ENCODE measurements at regions not wholly inside any gene's neighbourhood (a gene's known extent, or its start where the extent isn't known, plus 50 kb on each side); places are given as distances from the start of the nearest gene placed in this dataset.
A peak's percentile ranks its signal among the peaks of the same experiment; 100 is the strongest.
"Not testable (repeated sequence)": the region's sequence is repeated elsewhere in the genome, so short reads cannot be mapped to it uniquely, and the experiment has no call there.

GRCh38 chrX:142661696-142662095 is 364.0 kb upstream of the SPANXN4 start:
- TF ChIP-seq, protein P1, sequence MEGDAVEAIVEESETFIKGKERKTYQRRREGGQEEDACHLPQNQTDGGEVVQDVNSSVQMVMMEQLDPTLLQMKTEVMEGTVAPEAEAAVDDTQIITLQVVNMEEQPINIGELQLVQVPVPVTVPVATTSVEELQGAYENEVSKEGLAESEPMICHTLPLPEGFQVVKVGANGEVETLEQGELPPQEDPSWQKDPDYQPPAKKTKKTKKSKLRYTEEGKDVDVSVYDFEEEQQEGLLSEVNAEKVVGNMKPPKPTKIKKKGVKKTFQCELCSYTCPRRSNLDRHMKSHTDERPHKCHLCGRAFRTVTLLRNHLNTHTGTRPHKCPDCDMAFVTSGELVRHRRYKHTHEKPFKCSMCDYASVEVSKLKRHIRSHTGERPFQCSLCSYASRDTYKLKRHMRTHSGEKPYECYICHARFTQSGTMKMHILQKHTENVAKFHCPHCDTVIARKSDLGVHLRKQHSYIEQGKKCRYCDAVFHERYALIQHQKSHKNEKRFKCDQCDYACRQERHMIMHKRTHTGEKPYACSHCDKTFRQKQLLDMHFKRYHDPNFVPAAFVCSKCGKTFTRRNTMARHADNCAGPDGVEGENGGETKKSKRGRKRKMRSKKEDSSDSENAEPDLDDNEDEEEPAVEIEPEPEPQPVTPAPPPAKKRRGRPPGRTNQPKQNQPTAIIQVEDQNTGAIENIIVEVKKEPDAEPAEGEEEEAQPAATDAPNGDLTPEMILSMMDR (conservative IDR thresholded peaks at IDR 0.05) = no peak
- H3K9me3 Mint-ChIP-seq = peaks cover 11% of the 10 kb centered on the region
- no peaks in the 10 kb centered on the region for H3K4me1 Mint-ChIP-seq

GRCh38 chrX:142655507-142655906 is 370.2 kb upstream of the SPANXN4 start:
- H3K4me1 Mint-ChIP-seq = no peaks in the 10 kb centered on the region
- H3K9me3 Mint-ChIP-seq = no peaks in the 10 kb centered on the region
- H3K36me3 Mint-ChIP-seq (ENCODE audit: low read depth) = no peaks in the 10 kb centered on the region
- TF ChIP-seq, protein P1 (conservative IDR thresholded peaks at IDR 0.05) = no peak
- no peak for DNase-seq (ENCODE audit: low read depth, low spot score)
- no peak overlapping the region for H3K27ac Mint-ChIP-seq (ENCODE audit: unreplicated experiment)
- H3K4me3 Mint-ChIP-seq = no peak overlapping the region
- H3K27me3 Mint-ChIP-seq (ENCODE audit: low read depth) = no peaks in the 10 kb centered on the region

More at GRCh38 chrX:142661696-142662095, 364.0 kb upstream of the SPANXN4 start:
- Mint-ChIP-seq H3K27ac (ENCODE audit: unreplicated experiment) (no peak overlapping the region), H3K4me3 (no peak overlapping the region), H3K27me3 (ENCODE audit: low read depth) (no peaks in the 10 kb centered on the region), H3K36me3 (ENCODE audit: low read depth) (peaks cover 4% of the 10 kb centered on the region)
- DNase-seq (ENCODE audit: low read depth, low spot score) = no peak

GRCh38 chrX:142637206-142637605 is 388.5 kb upstream of the SPANXN4 start:
- Mint-ChIP-seq H3K4me3 (no peak overlapping the region), H3K4me1 (no peaks in the 10 kb centered on the region), H3K27me3 (ENCODE audit: low read depth) (no peaks in the 10 kb centered on the region), H3K27ac (ENCODE audit: unreplicated experiment) (no peak overlapping the region), H3K36me3 (ENCODE audit: low read depth) (no peaks in the 10 kb centered on the region), H3K9me3 (peaks cover 2% of the 10 kb centered on the region)
- TF ChIP-seq, protein P1 (conservative IDR thresholded peaks at IDR 0.05) = no peak
- no peak for DNase-seq (ENCODE audit: low read depth, low spot score)

DNA sequence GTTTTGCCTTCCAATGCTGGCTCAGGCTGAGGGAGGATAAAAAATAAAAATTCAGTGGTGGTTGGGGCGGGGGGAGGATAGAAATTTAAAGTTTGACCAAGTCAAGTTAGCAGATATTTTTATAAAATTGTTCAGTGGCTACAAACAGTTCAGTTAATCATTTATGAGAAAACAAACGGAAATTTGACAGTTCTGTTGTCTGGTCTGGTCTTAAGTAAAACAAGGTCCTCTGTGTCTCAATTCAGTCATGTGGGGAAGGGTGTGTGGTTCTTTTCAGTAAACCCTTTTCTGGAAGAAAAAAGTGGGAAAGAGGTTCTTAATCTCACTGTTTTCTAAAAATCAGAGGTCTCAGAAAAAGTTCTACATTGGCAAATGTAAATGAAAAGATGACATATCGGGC is 409.1 kb upstream of the SPANXN4 start:
- Mint-ChIP-seq H3K9me3 (peaks cover 14% of the 10 kb centered on the region), H3K36me3 (ENCODE audit: low read depth) (no peaks in the 10 kb centered on the region), H3K4me3 (no peak overlapping the region), H3K27ac (ENCODE audit: unreplicated experiment) (no peak overlapping the region), H3K27me3 (ENCODE audit: low read depth) (no peaks in the 10 kb centered on the region), H3K4me1 (no peaks in the 10 kb centered on the region)
- TF ChIP-seq, protein P1 (conservative IDR thresholded peaks at IDR 0.05) = no peak
- DNase-seq (ENCODE audit: low read depth, low spot score) = no peak

DNA sequence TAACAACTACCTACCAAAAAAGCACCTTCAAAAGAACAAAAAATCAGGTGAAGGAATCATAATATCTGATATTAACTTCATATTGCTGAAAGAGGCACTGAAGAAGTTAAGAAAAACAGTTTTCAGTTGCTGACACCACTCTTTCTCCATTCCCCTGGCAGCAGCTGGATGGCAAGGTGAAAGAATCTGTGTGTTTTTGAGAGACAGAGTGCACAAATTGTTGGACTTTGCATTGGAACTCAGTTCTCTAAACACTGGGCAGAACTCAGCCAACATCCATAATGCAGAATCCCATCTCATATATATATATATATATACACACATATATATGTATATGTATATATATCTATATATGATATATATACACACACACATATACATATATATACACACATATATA is 408.3 kb upstream of the MAGEC2 start:
- H3K4me3 Mint-ChIP-seq = no peak overlapping the region
- no peak overlapping the region for H3K27ac Mint-ChIP-seq (ENCODE audit: unreplicated experiment)
- no peaks in the 10 kb centered on the region for H3K27me3 Mint-ChIP-seq (ENCODE audit: low read depth)
- TF ChIP-seq, protein P1 (conservative IDR thresholded peaks at IDR 0.05) = no peak
- DNase-seq (ENCODE audit: low read depth, low spot score) = no peak
- H3K9me3 Mint-ChIP-seq = peaks cover 6% of the 10 kb centered on the region
- no peaks in the 10 kb centered on the region for H3K36me3 Mint-ChIP-seq (ENCODE audit: low read depth)
- no peaks in the 10 kb centered on the region for H3K4me1 Mint-ChIP-seq

GRCh38 chrX:142606629-142607028 is 401.5 kb upstream of the MAGEC2 start:
- H3K36me3 Mint-ChIP-seq (ENCODE audit: low read depth); H3K4me3 Mint-ChIP-seq; H3K27ac Mint-ChIP-seq (ENCODE audit: unreplicated experiment); H3K4me1 Mint-ChIP-seq; H3K27me3 Mint-ChIP-seq (ENCODE audit: low read depth): not testable (repeated sequence)
- TF ChIP-seq, protein P1 (conservative IDR thresholded peaks at IDR 0.05) = peak; percentile 43
- DNase-seq (ENCODE audit: low read depth, low spot score) = peak; percentile 0
- peaks cover 14% of the 10 kb centered on the region for H3K9me3 Mint-ChIP-seq
